Neutrophil (primary cell): ENCODE measurements at regions not wholly inside any gene's neighbourhood (a gene's known extent, or its start where the extent isn't known, plus 50 kb on each side); places are given as distances from the start of the nearest gene placed in this dataset.

Source experiments
- H3K27ac ChIP-seq: fragments of 200-600 bp; sonication (generic); 2 replicates; pipeline ENCODE4 v1.5.1; 2016; ENCODE audit warnings: mild to moderate bottlenecking, moderate library complexity
- H3K27me3 ChIP-seq: fragments of 200-600 bp; sonication (generic); 2 replicates; pipeline ENCODE4 v1.6.0; 2016; ENCODE audit warnings: mild to moderate bottlenecking
- H3K36me3 ChIP-seq: fragments of 200-600 bp; sonication (generic); 2 replicates; pipeline ENCODE4 v1.5.1; 2017
- H3K4me1 ChIP-seq, 2 experiments: fragments of 200-600 bp in 1 of 2; sonication (generic) in 1 of 2; 1 replicate in 1 of 2; 2 replicates in 1 of 2; pipeline versions ENCODE4 v1.5.1 to v1.6.1; 2013 to 2016; ENCODE audit warnings: low read depth in 1 of 2, low read length in 1 of 2, mild to moderate bottlenecking in 1 of 2, moderate library complexity in 1 of 2; ENCODE audit not compliant: control insufficient read depth in 1 of 2, insufficient read depth in 1 of 2
- H3K4me3 ChIP-seq, 2 experiments: fragments of 200-600 bp in 1 of 2; sonication (generic) in 1 of 2; 1 replicate in 1 of 2; 2 replicates in 1 of 2; pipeline ENCODE4 v1.5.1; 2013 to 2016; ENCODE audit warnings: low read depth in 1 of 2, low read length in 1 of 2, mild to moderate bottlenecking in 1 of 2, moderate library complexity in 1 of 2
- H3K9me3 ChIP-seq: fragments of 200-600 bp; sonication (generic); 2 replicates; pipeline ENCODE4 v1.5.1; 2016
- TF ChIP-seq, protein P1 (sequence below): fragments of 200-600 bp; sonication (generic); IDR thresholded peaks from 2 replicates; pipeline ENCODE4 v1.5.1; 2016; ENCODE audit warnings: antibody characterized with exemption

DNA sequence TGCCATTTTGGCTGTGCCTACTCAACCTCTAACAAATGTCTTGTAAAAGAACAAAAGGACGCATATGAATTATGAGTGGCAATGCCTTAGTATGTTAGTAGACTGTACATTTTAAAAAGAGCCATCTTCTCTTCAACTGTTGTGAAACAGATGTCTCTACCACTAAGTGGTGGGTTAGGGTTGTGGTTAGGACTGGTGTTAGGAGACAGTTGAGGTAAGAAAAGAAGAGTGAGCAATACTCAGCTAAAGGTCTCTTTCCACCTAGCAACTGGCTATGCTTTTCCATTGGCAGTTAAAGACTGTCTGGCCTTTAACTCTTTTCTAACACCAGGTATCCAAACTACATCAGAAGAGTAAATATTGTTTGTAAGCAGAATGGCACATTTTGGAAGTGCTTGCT, 221.7 kb upstream of the TBC1D5 start:
- Histone ChIP-seq H3K9me3 (no peaks in the 10 kb centered on the region), H3K4me3 (no peak overlapping the region), H3K27me3 (no peaks in the 10 kb centered on the region), H3K36me3 (no peaks in the 10 kb centered on the region), H3K27ac (no peak overlapping the region), H3K4me1 (peaks cover 0 to 10% of the 10 kb centered on the region in 2 experiments)
- TF ChIP-seq, protein P1, sequence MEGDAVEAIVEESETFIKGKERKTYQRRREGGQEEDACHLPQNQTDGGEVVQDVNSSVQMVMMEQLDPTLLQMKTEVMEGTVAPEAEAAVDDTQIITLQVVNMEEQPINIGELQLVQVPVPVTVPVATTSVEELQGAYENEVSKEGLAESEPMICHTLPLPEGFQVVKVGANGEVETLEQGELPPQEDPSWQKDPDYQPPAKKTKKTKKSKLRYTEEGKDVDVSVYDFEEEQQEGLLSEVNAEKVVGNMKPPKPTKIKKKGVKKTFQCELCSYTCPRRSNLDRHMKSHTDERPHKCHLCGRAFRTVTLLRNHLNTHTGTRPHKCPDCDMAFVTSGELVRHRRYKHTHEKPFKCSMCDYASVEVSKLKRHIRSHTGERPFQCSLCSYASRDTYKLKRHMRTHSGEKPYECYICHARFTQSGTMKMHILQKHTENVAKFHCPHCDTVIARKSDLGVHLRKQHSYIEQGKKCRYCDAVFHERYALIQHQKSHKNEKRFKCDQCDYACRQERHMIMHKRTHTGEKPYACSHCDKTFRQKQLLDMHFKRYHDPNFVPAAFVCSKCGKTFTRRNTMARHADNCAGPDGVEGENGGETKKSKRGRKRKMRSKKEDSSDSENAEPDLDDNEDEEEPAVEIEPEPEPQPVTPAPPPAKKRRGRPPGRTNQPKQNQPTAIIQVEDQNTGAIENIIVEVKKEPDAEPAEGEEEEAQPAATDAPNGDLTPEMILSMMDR, result no peak

DNA sequence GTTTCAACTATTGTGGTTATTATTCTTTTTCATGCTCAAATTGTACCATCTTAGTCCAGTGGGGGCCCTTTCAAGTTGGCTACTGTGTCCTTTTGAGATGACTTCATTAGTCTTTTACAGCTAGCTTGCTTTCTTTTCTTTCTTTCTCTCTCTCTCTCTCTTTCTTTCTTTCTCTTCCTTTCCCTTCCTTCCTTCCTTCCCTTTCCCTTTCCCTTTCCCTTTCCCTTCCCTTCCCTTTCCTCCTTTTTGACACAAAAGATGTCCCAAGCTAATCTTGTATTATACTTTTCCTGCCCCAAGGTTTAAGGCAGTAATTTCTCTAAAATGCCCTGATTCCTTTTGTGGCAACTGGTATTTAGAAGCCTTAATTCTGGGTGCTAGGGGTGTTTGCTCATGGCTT, 213.0 kb upstream of the TBC1D5 start:
- Histone ChIP-seq H3K36me3 (no peaks in the 10 kb centered on the region), H3K27ac (no peak overlapping the region), H3K4me1 (no peaks in the 10 kb centered on the region), H3K9me3 (no peaks in the 10 kb centered on the region), H3K27me3 (no peaks in the 10 kb centered on the region), H3K4me3 (no peak overlapping the region)
- TF ChIP-seq, protein P1, result no peak

DNA sequence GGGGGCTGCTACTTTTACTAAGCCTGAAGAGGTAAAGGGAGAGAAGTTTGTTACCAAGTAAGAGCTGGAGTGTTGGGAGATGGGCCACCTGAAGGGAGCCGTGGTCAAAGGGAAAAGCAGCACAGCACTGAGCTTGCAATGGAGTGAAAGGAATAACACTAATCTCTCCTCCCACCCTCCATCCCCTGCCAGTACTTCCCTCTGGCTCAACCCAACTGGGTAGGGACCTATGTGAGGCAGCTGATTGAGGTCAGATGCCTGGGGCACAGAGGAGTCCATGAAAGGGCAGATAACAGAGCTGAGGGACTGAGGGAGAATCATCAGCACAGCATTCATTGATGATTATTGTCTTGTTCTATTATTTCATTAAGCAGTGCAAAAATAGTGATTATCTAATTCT, 212.4 kb upstream of the TBC1D5 start:
- Histone ChIP-seq H3K27ac (no peak overlapping the region), H3K9me3 (no peaks in the 10 kb centered on the region), H3K4me1 (no peaks in the 10 kb centered on the region), H3K27me3 (no peaks in the 10 kb centered on the region), H3K4me3 (no peak overlapping the region), H3K36me3 (no peaks in the 10 kb centered on the region)
- TF ChIP-seq, protein P1, result no peak

DNA sequence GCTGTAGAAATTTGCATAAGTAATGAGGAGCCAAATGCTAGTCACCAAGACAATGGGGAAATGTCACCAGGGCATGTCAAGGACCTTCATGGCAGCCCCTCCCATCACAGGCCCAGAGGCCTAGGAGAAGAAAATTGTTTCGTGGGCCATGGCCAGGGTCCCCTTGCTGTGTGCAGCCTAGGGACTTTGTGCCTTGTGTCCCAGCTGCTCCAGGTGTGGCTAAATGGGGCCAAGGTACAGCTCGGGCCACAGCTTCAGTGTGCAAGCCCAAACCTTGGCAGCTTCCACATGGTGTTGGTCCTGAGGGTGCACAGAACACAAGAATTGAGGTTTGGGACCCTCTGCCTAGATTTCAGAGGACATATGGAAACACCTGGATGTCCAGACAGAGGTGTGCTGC, 208.8 kb upstream of the TBC1D5 start:
- Histone ChIP-seq H3K4me1 (no peaks in the 10 kb centered on the region), H3K4me3 (no peak overlapping the region), H3K36me3 (no peaks in the 10 kb centered on the region), H3K27me3 (no peaks in the 10 kb centered on the region), H3K27ac (no peak overlapping the region), H3K9me3 (no peaks in the 10 kb centered on the region)
- TF ChIP-seq, protein P1, result no peak

DNA sequence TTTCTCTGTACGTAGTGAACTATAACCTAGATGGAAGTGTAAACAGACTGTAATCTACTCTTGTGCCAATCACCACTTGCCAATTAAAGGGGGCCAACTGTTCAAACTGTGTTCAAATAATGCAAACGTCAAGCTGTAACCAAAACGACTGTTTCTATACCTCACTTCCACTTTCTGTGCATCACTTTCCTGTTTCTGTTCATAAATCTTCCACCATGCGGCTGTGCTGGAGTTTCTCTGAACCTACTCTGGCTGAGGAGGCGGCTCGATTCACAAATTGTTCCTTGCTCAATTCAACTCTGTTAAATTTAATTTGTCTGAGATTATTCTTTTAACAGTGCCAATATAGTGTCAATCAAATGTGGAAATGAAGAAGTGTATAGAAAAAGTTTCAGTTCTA, 206.7 kb upstream of the TBC1D5 start:
- TF ChIP-seq, protein P1, result no peak
- no peak overlapping the region for H3K27ac ChIP-seq

DNA sequence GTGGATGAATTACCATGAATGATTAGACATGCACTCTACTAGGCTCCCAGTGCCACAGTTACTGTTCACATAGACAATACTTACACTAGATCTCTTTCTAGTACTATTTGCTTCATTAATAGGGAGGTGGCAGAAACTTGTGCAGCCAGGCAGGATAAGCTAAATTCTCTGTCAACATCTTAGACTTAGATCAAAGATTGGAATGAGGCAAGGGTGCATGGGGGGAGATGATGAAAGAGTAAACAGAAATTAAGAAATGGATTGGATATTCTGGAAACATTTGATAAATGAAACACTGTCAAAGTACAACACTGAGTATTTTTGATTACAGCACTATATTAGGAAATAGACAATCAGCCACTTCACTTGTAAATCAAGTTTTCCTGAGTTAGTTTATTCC, 205.4 kb upstream of the TBC1D5 start:
- TF ChIP-seq, protein P1, result no peak
- H3K9me3 ChIP-seq, result no peaks in the 10 kb centered on the region
- H3K4me1 ChIP-seq, result no peaks in the 10 kb centered on the region
- no peak overlapping the region for H3K4me3 ChIP-seq
- H3K27me3 ChIP-seq, result no peaks in the 10 kb centered on the region
- H3K27ac ChIP-seq, result no peak overlapping the region
- no peaks in the 10 kb centered on the region for H3K36me3 ChIP-seq

More for the DNA sequence above, 206.7 kb upstream of the TBC1D5 start:
- Histone ChIP-seq H3K9me3 (no peaks in the 10 kb centered on the region), H3K4me1 (no peaks in the 10 kb centered on the region), H3K27me3 (no peaks in the 10 kb centered on the region), H3K4me3 (no peak overlapping the region), H3K36me3 (no peaks in the 10 kb centered on the region)
